Astrocyte of the hippocampus (primary cell): ENCODE measurements at regions not wholly inside any gene's neighbourhood (a gene's known extent, or its start where the extent isn't known, plus 50 kb on each side); places are given as distances from the start of the nearest gene placed in this dataset.
"Not testable (repeated sequence)": the region's sequence is repeated elsewhere in the genome, so short reads cannot be mapped to it uniquely, and the experiment has no call there.

ENCODE experiments used
- DNase-seq: peaks from one replicate; pipeline ENCODE4 v3.0.0; 2011; ENCODE audit warnings: low read depth, low spot score

- no peak for DNase-seq
Observed at GRCh38 chr10:83736008-83736407, 403.3 kb upstream of the GHITM start.

DNA sequence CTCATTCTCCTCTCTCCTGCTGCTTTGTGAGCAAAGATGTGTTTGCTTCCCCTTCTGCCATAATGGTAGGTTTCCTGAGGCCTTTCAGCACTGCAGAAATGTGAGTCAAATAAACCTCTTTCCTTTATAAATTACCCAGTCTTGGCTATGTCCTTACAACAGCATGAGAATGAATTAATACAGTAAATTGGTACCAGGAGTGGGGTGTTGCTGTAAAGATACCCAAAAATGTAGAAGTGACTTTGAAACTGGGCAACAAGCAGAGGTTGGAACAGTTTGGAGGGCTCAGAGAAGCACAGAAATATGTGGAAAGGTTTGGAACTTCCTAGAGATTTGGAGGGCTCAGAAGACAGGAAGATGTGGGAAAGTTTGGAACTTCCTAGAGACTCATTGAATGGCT is 388.7 kb upstream of the GHITM start:
- DNase-seq, result no peak

DNA sequence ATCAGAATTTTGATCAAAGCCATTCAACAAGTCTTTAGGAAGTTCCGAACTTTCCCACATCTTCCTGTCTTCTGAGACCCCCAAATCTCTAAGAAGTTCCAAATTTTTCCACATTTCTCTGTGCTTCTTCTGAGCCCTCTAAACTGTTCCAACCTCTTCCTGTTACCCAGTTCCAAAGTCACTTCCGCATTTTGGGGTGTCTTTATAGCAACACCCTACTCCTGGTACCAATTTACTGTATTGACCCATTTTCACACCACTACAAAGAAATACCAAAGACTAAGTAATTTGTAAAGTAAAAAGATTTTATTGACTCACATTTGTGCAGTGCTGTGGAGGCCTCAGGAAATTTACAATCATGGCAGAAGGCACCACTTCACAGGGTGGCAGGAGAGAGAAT is 385.8 kb upstream of the GHITM start:
- DNase-seq, result no peak

GRCh38 chr10:83754857-83755256 is 384.5 kb upstream of the GHITM start:
- no peak for DNase-seq

DNA sequence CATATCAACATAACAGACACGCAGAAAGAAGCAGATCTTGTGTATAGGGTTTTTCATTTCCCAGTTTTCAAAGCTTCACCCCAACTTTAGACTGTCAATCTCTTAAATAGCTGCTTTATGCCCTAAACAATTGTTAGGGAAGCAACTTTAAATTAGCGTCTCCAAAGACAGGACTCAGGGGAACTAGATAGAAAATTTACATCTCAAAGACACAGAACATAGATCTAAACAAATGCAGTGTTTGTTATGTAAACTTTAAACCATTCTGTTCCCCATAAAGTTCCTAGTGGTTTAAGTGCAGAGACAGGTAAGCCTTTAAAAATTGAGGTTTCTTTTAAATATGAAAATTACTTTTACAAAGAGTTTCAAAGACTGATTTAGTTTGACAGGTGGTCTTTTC is 379.2 kb upstream of the GHITM start:
- DNase-seq, result no peak

GRCh38 chr10:83764666-83765065 is 374.6 kb upstream of the GHITM start:
- peak; percentile 77 for DNase-seq

- DNase-seq, result peak; percentile 28
Observed at GRCh38 chr10:83765731-83766130, 373.6 kb upstream of the GHITM start.

GRCh38 chr10:83769281-83769820 is 370.0 kb upstream of the GHITM start:
- DNase-seq, result no peak

DNA sequence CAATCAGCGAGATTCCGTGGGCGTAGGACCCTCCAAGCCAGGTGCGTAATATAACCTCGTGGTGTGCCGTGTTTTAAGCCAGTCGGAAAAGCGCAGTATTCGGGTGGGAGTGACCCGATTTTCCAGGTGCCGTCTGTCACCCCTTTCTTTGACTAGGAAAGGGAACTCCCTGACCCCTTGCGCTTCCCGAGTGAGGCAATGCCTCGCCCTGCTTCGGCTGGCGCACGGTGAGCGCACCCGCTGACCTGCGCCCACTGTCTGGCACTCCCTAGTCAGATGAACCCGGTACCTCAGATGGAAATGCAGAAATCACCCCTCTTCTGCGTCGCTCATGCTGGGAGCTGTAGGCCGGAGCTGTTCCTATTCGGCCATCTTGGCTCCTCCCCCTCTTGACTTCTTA is 352.6 kb upstream of the GHITM start:
- not testable (repeated sequence) for DNase-seq

GRCh38 chr10:83801983-83802382 is 337.3 kb upstream of the GHITM start:
- DNase-seq, result no peak

- no peak for DNase-seq
Observed at GRCh38 chr10:83806717-83807116, 332.6 kb upstream of the GHITM start.

DNA sequence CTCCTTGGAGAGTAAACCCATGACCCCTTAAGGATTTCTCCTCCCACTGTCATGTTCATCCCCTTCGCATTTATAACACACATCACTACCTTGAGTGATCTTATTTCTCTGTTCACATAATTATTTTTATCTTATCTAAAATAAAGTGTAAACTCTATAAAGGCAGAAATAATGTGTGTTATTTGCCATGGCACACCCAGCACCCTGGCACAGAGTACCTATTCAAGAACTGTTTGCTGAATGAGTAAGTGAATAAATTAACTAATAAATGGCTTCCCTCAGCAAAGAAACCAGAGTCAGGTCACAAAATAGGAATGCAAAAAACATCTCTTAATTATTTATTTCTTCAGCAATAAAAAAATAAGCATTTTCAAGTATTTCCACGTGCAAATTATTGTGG is 330.3 kb upstream of the GHITM start:
- DNase-seq, result no peak

DNA sequence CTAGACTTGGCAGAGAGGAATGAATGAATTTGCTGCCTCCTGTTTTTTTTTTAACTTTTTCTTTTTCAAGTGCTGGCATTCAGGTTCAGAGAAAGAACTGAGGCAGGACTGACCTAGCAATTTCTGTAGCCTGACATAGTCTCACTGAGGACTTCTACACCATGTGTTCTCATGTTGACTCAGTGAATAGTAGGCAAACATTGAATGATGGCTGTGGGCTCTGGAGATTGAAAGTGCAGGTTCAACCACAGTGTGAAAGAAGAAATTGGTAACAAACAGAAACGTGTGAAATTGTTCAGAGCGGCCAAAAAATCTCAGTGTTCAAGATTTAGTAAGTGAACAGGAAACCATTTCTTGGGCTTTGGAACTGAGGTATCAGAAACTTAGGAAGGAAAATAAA is 322.4 kb upstream of the GHITM start:
- DNase-seq, result no peak

GRCh38 chr10:83817797-83818196 is 321.5 kb upstream of the GHITM start:
- no peak for DNase-seq

DNA sequence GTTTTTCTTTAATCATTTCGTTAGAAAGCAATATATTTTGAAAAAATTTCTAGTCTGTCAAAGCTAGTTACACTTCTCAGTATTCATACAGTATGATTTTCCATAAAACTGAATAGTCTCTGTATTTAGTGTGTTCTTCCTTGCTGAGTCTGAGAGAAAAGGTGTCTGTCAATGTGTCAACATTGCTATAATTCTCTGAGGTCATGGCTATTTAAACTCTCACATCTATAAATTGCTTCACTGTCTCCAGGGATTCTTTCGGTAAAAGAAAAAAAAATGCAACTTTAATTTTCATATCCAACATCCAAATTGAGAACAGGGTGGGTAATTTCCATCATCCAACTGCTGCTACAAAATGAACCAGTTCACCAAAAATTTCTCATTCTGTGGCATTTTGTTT is 319.7 kb upstream of the GHITM start:
- no peak for DNase-seq

GRCh38 chr10:83820033-83820432 is 319.3 kb upstream of the GHITM start:
- no peak for DNase-seq

- no peak for DNase-seq
Observed at GRCh38 chr10:83824099-83824498, 315.2 kb upstream of the GHITM start.

GRCh38 chr10:83834096-83834495 is 305.2 kb upstream of the GHITM start:
- no peak for DNase-seq

- no peak for DNase-seq
Observed at GRCh38 chr10:83835945-83836745, 303.2 kb upstream of the GHITM start.

GRCh38 chr10:83848677-83849076 is 290.6 kb upstream of the GHITM start:
- DNase-seq, result no peak

DNA sequence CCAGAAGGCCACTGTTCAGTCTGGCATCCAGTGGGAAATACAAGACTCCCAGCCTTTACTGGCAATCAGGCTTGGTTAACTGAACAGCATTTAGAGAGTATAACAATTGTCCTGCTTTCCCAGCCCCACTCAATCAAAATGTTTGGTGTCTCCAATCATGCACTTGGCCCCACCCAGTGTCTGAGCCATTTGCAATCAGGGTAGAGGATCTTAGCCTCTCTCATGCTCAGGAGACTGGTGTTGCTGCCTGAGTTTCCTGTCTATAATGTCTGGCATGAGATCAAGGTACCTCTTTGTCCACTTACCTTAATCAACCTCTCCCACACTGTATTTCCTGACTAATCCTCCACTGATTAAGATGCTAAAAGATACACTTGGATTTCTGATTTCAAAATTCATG is 290.2 kb upstream of the GHITM start:
- DNase-seq, result no peak

- no peak for DNase-seq
Observed at GRCh38 chr10:83852146-83852545, 287.2 kb upstream of the GHITM start.

GRCh38 chr10:83862723-83863122 is 276.6 kb upstream of the GHITM start:
- no peak for DNase-seq
